GM12878 (cell line): ENCODE measurements at regions not wholly inside any gene's neighbourhood (a gene's known extent, or its start where the extent isn't known, plus 50 kb on each side); places are given as distances from the start of the nearest gene placed in this dataset.
A peak's percentile ranks its signal among the peaks of the same experiment; 100 is the strongest.
"Not testable (repeated sequence)": the region's sequence is repeated elsewhere in the genome, so short reads cannot be mapped to it uniquely, and the experiment has no call there.

Experiments
- ATAC-seq: fragments of 200-7000 bp; cut with Tn5 transposase; 3 replicates; pipeline ENCODE4 v1.9.1; 2020; ENCODE audit warnings: mild to moderate bottlenecking, moderate library complexity
- BruUV-seq: library from RNA; stranded (reverse); fragments of 400-500 nt; replicated peaks from 2 replicates; lab custom pipeline; 2021; lab: Mats Ljungman, UMichigan
- CTCF ChIA-PET: fragments of 300-600 bp; sonication (Branson Sonifier 250); formaldehyde crosslinking; extraction: SDS; loops from one replicate; lab custom pipeline; 2021; ENCODE audit warnings: inconsistent platforms; lab: Yijun Ruan, JAX
- POLR2A ChIA-PET: fragments of 350-600 bp; formaldehyde crosslinking; extraction: SDS; loops from one replicate; lab custom pipeline; 2021; ENCODE audit warnings: inconsistent platforms; lab: Charles Lee
- RAD21 ChIA-PET: fragments of 300-600 bp; sonication (Branson Sonifier 250); formaldehyde crosslinking; loops from one replicate; lab custom pipeline; 2023; ENCODE audit warnings: antibody characterized with exemption; ENCODE audit not compliant: unreplicated experiment; lab: Charles Lee
- SMC1A ChIA-PET: fragments of 300-600 bp; sonication (Branson Sonifier 250); formaldehyde crosslinking; loops from one replicate; lab custom pipeline; 2023; ENCODE audit not compliant: unreplicated experiment, uncharacterized antibody; lab: Charles Lee
- DNase-seq: peaks from one replicate; pipeline ENCODE4 v3.0.0-alpha.2; 2011; ENCODE audit warnings: low read depth, low spot score
- FAIRE-seq: peaks from 3 replicates; lab custom pipeline; 2011; peaks lifted over from hg19 to GRCh38; lab: Jason Lieb, UNC
- H2AFZ ChIP-seq: 2 replicates; pipeline ENCODE4 v1.6.0; 2011; ENCODE audit warnings: low read depth, low read length, control low read depth; ENCODE audit not compliant: control insufficient read depth
- H3K27ac ChIP-seq: 2 replicates; pipeline ENCODE4 v1.5.1; 2011; ENCODE audit warnings: control low read depth; ENCODE audit not compliant: control insufficient read depth, insufficient read depth
- H3K27me3 ChIP-seq, 2 experiments: replicated peaks in 1 of 2; 2 replicates each; pipeline versions ENCODE4 v1.6.0 to v1.6.1; 2011; ENCODE audit warnings: low read length in 1 of 2; ENCODE audit not compliant: control insufficient read depth in 2 of 2, insufficient read depth in 2 of 2
- H3K36me3 ChIP-seq, 2 experiments: 2 replicates each; pipeline ENCODE4 v1.5.1; 2011; ENCODE audit warnings: low read length in 1 of 2; ENCODE audit not compliant: control insufficient read depth in 2 of 2, insufficient read depth in 2 of 2
- H3K4me1 ChIP-seq: 2 replicates; pipeline ENCODE4 v1.6.1; 2011; ENCODE audit warnings: mild to moderate bottlenecking, low read length, moderate library complexity, mixed read lengths; ENCODE audit not compliant: control insufficient read depth, insufficient read depth
- H3K4me2 ChIP-seq: 2 replicates; pipeline ENCODE4 v1.6.0; 2011; ENCODE audit warnings: control low read depth; ENCODE audit not compliant: control insufficient read depth, insufficient read depth
- H3K4me3 ChIP-seq: fragments of 200-600 bp; sonication (generic); 2 replicates; pipeline ENCODE4 v1.5.1; 2016
- H3K79me2 ChIP-seq: 2 replicates; pipeline ENCODE4 v1.6.0; 2011; ENCODE audit warnings: low read length; ENCODE audit not compliant: control insufficient read depth, insufficient read depth
- H3K9ac ChIP-seq: 2 replicates; pipeline ENCODE4 v1.8.0; 2011; ENCODE audit warnings: low read length, control low read depth, mixed read lengths; ENCODE audit not compliant: control insufficient read depth, insufficient read depth
- H3K9me3 ChIP-seq: replicated peaks from 3 replicates; pipeline ENCODE4 v1.5.1; 2011; ENCODE audit warnings: mild to moderate bottlenecking, low read length; ENCODE audit not compliant: control insufficient read depth, insufficient read depth
- H4K20me1 ChIP-seq: 2 replicates; pipeline ENCODE4 v1.6.0; 2011; ENCODE audit not compliant: control insufficient read depth, insufficient read depth
- CBX3 ChIP-seq: fragments of 200-600 bp; sonication (generic); IDR thresholded peaks from 2 replicates; pipeline ENCODE4 v1.6.1; 2016; ENCODE audit warnings: low read depth, borderline replicate concordance
- WGBS: methylation state at CpG from one replicate; pipeline ENCODE4 v1.1.6; 2016; ENCODE audit warnings: low lambda C conversion rate; ENCODE audit not compliant: insufficient replicate concordance, insufficient coverage; ENCODE audit errors: missing lambda C conversion rate; 5-methylcytosine and 5-hydroxymethylcytosine counted together
- in situ Hi-C: fragments of 300-500 bp; cut with MboI; formaldehyde crosslinking; loops from 9 replicates; pipeline ENCODE4 v1.14.3; 2018; ENCODE audit warnings: mixed read lengths
- intact Hi-C: fragments of 100-400 bp; cut with micrococcal nuclease; formaldehyde crosslinking; loops from one replicate; pipeline ENCODE4 v1.14.2; 2022; ENCODE audit not compliant: unreplicated experiment

- H3K79me2 ChIP-seq, H3K4me1 ChIP-seq, H3K27me3 ChIP-seq, H3K9me3 ChIP-seq, H3K4me3 ChIP-seq, H4K20me1 ChIP-seq, CTCF ChIA-PET, RAD21 ChIA-PET: not testable (repeated sequence)
- TF ChIP-seq CBX3, result 0 out of 2 replicates have a peak, but pooled peaks have one; percentile 58
- TF ChIP-seq, all 136 proteins: peak for 1; not testable (repeated sequence) for 135
- POLR2A ChIA-PET, BruUV-seq, H3K27ac ChIP-seq, FAIRE-seq, in situ Hi-C loops, ATAC-seq, DNase-seq, H3K4me2 ChIP-seq, H3K9ac ChIP-seq, H2AFZ ChIP-seq, intact Hi-C loops, H3K36me3 ChIP-seq: not testable (repeated sequence)
- SMC1A ChIA-PET, result interaction anchor here (1.0 kb wide), 1 partner anchor 14 kb away, joined by 3 read pairs; no protein-coding TSS in a partner anchor
- WGBS, result 34% methylated on average over 12 of the region's 12 CpGs
Observed at GRCh38 chr21:10417551-10418002, 103.8 kb upstream of the TPTE start.

- H3K27me3 ChIP-seq, BruUV-seq, H3K27ac ChIP-seq, H3K4me2 ChIP-seq, H3K36me3 ChIP-seq, DNase-seq, H2AFZ ChIP-seq, FAIRE-seq, H3K79me2 ChIP-seq, H4K20me1 ChIP-seq, in situ Hi-C loops, H3K9ac ChIP-seq, H3K9me3 ChIP-seq, POLR2A ChIA-PET, intact Hi-C loops, H3K4me1 ChIP-seq, ATAC-seq, CTCF ChIA-PET, RAD21 ChIA-PET, H3K4me3 ChIP-seq: not testable (repeated sequence)
- SMC1A ChIA-PET, result interaction anchor here (1.0 kb wide), 1 partner anchor 13 kb away, joined by 3 read pairs; no protein-coding TSS in a partner anchor
- WGBS, result 15% methylated on average over 4 of the region's 4 CpGs
Observed at GRCh38 chr21:10418250-10419048, 102.9 kb upstream of the TPTE start.

- POLR2A ChIA-PET, result not testable (repeated sequence)
Observed at GRCh38 chr21:10421199-10421598, 100.2 kb upstream of the TPTE start.

DNA sequence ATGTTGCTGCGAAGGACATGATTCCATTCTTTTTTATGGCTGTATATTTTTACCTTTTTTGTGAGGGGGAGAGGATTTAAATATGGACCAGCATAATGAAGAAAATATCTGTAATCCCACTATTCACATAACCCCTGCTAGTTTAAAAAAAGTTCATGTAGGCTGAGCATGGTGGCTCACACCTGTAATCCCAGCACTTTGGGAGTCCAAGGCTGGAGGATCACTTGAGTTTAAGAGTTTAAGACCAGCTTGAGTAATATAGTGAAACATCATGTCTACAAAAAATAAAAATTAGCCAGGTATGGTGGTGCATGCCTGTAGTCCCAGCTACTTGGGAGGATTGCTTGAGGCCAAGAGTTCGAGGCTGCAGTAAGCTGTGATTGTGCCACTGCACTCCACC is 99.8 kb upstream of the TPTE start:
- SMC1A ChIA-PET, CTCF ChIA-PET, H3K27ac ChIP-seq, H2AFZ ChIP-seq, H3K9ac ChIP-seq, FAIRE-seq, H3K79me2 ChIP-seq, H3K36me3 ChIP-seq, H3K4me2 ChIP-seq, H3K27me3 ChIP-seq, H4K20me1 ChIP-seq, DNase-seq, H3K4me3 ChIP-seq, ATAC-seq, RAD21 ChIA-PET, intact Hi-C loops, BruUV-seq, H3K9me3 ChIP-seq, in situ Hi-C loops, POLR2A ChIA-PET, H3K4me1 ChIP-seq: not testable (repeated sequence)
- 5% methylated on average over 2 of the region's 2 CpGs for WGBS

More at GRCh38 chr21:10421199-10421598, 100.2 kb upstream of the TPTE start:
- H3K9me3 ChIP-seq, SMC1A ChIA-PET, H3K27ac ChIP-seq, H3K4me2 ChIP-seq, H2AFZ ChIP-seq, ATAC-seq, H3K79me2 ChIP-seq, DNase-seq, H3K4me1 ChIP-seq, BruUV-seq, H4K20me1 ChIP-seq, intact Hi-C loops, RAD21 ChIA-PET, H3K27me3 ChIP-seq, H3K4me3 ChIP-seq, CTCF ChIA-PET, H3K36me3 ChIP-seq, FAIRE-seq, in situ Hi-C loops, H3K9ac ChIP-seq: not testable (repeated sequence)
- 15% methylated on average over 4 of the region's 4 CpGs for WGBS
